Neural cell (in vitro differentiated cells): ENCODE measurements at regions not wholly inside any gene's neighbourhood (a gene's known extent, or its start where the extent isn't known, plus 50 kb on each side); places are given as distances from the start of the nearest gene placed in this dataset.

Source experiments
- H2AFZ ChIP-seq: fragments of 200-600, 300-800 bp; sonication (generic), shearing (Covaris generic); 2 replicates; pipeline ENCODE4 v1.6.0; 2014; ENCODE audit warnings: low read depth, mild to moderate bottlenecking, antibody characterized with exemption, low read length, moderate library complexity
- H3F3A ChIP-seq: fragments of 200-600 bp; shearing (Covaris generic); 2 replicates; pipeline ENCODE4 v1.6.1; 2016; ENCODE audit warnings: mild to moderate bottlenecking, moderate library complexity, mixed read lengths, antibody characterized with exemption, low read length; ENCODE audit not compliant: insufficient read depth, poor library complexity, severe bottlenecking
- H3K27ac ChIP-seq: fragments of 200-600, 300-800 bp; sonication (generic), shearing (Covaris generic); 2 replicates; pipeline ENCODE4 v1.5.1; 2014; ENCODE audit warnings: mild to moderate bottlenecking, low read length, moderate library complexity
- H3K27me3 ChIP-seq: fragments of 300-800, 200-600 bp; sonication (generic), shearing (Covaris generic); 2 replicates; pipeline ENCODE4 v1.6.0; 2014; ENCODE audit warnings: mild to moderate bottlenecking, low read depth, low read length, moderate library complexity; ENCODE audit not compliant: insufficient read depth
- H3K36me3 ChIP-seq: fragments of 300-800, 200-600 bp; sonication (generic), shearing (Covaris generic); 2 replicates; pipeline ENCODE4 v1.5.1; 2014; ENCODE audit warnings: mild to moderate bottlenecking, antibody characterized with exemption, low read length, moderate library complexity; ENCODE audit not compliant: insufficient read depth
- H3K4me2 ChIP-seq: fragments of 300-800, 200-600 bp; sonication (generic), shearing (Covaris generic); 2 replicates; pipeline ENCODE4 v1.6.0; 2014; ENCODE audit warnings: mild to moderate bottlenecking, low read length
- H3K4me3 ChIP-seq: fragments of 300-800, 200-600 bp; sonication (generic), shearing (Covaris generic); 2 replicates; pipeline ENCODE4 v1.5.1; 2014; ENCODE audit warnings: mild to moderate bottlenecking, low read length, moderate library complexity
- H3K79me2 ChIP-seq: fragments of 200-600 bp; shearing (Covaris generic); replicated peaks from 2 replicates; pipeline ENCODE4 v1.6.0; 2014; ENCODE audit warnings: mild to moderate bottlenecking, low read length, moderate library complexity; ENCODE audit not compliant: insufficient read depth
- H3K9ac ChIP-seq: fragments of 300-800, 200-600 bp; sonication (generic), shearing (Covaris generic); 2 replicates; pipeline ENCODE4 v1.6.1; 2016; ENCODE audit warnings: mild to moderate bottlenecking, low read length, mixed read lengths
- H3K9me2 ChIP-seq: fragments of 200-600 bp; shearing (Covaris generic); 2 replicates; pipeline ENCODE4 v1.6.1; 2016; ENCODE audit warnings: mild to moderate bottlenecking, low read length, mixed read lengths; ENCODE audit not compliant: insufficient read depth
- H3K9me3 ChIP-seq: fragments of 200-600, 300-800 bp; sonication (generic), shearing (Covaris generic); 2 replicates; pipeline ENCODE4 v1.6.1; 2016; ENCODE audit warnings: mild to moderate bottlenecking, mixed run types, low read length, moderate library complexity, mixed read lengths
- H4K20me1 ChIP-seq: fragments of 200-600 bp; shearing (Covaris generic); 2 replicates; pipeline ENCODE4 v1.6.1; 2016; ENCODE audit warnings: mild to moderate bottlenecking, mixed run types; ENCODE audit not compliant: insufficient read depth
- CTCF ChIP-seq: fragments of 450-650 bp; IDR thresholded peaks from 2 replicates; pipeline ENCODE4 v1.5.1; 2014; ENCODE audit warnings: antibody characterized with exemption, mild to moderate bottlenecking, moderate library complexity; ENCODE audit not compliant: poor library complexity, severe bottlenecking
- EP300 ChIP-seq: fragments of 450-650 bp; conservative IDR thresholded peaks from 2 replicates; pipeline ENCODE4 v1.6.1; 2014; ENCODE audit warnings: antibody characterized with exemption, mild to moderate bottlenecking, moderate library complexity; ENCODE audit not compliant: poor library complexity, severe bottlenecking
- EZH2 ChIP-seq: fragments of 200-600, 300-800 bp; shearing (Covaris generic), sonication (generic); IDR thresholded peaks from 2 replicates; pipeline ENCODE4 v1.6.1; 2014; ENCODE audit warnings: antibody characterized with exemption, low read length, borderline replicate concordance, mild to moderate bottlenecking; ENCODE audit not compliant: insufficient read depth, poor library complexity, severe bottlenecking
- MXI1 ChIP-seq: fragments of 450-650 bp; conservative IDR thresholded peaks from 2 replicates; pipeline ENCODE4 v1.6.1; 2014; ENCODE audit warnings: antibody characterized with exemption, mild to moderate bottlenecking; ENCODE audit not compliant: poor library complexity, severe bottlenecking
- POLR2AphosphoS5 ChIP-seq: IDR thresholded peaks from 2 replicates; pipeline ENCODE4 v1.6.1; 2012
- SMC3 ChIP-seq: fragments of 450-650 bp; conservative IDR thresholded peaks from 2 replicates; pipeline ENCODE4 v1.6.1; 2014; ENCODE audit warnings: antibody characterized with exemption, mild to moderate bottlenecking, moderate library complexity; ENCODE audit not compliant: poor library complexity
- TF ChIP-seq, protein P1 (sequence below): IDR thresholded peaks from 2 replicates; pipeline ENCODE4 v1.6.1; 2012; ENCODE audit warnings: borderline replicate concordance

DNA sequence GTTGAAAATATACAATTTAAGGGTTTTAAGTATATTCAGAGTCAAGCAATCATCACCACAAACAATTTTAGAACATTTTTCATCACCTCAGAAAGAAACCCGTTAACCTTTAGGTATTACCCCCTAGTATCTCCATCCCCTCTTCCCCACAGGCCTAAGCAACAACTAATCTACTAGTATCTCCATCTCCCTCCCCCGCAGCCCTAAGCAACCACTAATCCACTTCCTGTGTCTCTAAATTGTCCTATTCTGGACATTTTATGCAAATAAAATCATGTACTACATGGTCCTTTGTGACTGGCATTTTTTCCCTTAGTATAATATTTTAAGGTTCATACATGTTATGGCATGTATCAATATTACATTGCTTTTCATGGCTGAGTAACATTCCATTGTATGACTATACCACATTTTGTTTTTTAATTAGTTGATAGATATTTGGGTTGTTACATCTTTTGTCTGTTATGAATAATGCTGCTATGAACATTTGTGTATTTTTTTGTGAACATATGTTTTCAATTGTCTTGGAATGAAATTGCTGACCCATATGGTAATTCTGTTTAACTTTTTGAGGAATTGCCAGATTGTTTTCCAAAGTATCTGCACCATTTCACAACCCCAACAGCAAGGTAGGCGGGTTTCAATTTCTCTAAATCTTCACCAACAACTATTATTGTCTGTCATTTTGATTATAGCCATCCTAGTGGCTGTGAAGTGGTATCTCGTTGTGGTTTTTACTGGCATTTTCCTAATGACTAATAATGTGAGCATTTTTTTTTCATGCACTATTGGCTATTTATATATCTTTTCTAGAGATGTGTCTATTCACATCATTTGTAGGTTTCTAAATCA lies 215.6 kb upstream of the CD96 start:
- no peak overlapping the region for H3K27ac ChIP-seq
- no peaks in the 10 kb centered on the region for H3K27me3 ChIP-seq
- no peaks in the 10 kb centered on the region for H4K20me1 ChIP-seq
- H3K4me2 ChIP-seq, result no peak overlapping the region
- no peak overlapping the region for H3K4me3 ChIP-seq
- H3K79me2 ChIP-seq, result no peaks in the 10 kb centered on the region
- no peak for TF ChIP-seq MXI1
- TF ChIP-seq CTCF, result no peak
- no peak for TF ChIP-seq EZH2
- TF ChIP-seq EP300, result no peak
- no peak for TF ChIP-seq SMC3
- no peak overlapping the region for H2AFZ ChIP-seq
- H3K36me3 ChIP-seq, result no peaks in the 10 kb centered on the region
- H3K9me3 ChIP-seq, result no peaks in the 10 kb centered on the region
- H3F3A ChIP-seq, result no peaks in the 10 kb centered on the region
- H3K9me2 ChIP-seq, result no peaks in the 10 kb centered on the region
- H3K9ac ChIP-seq, result no peak overlapping the region

DNA sequence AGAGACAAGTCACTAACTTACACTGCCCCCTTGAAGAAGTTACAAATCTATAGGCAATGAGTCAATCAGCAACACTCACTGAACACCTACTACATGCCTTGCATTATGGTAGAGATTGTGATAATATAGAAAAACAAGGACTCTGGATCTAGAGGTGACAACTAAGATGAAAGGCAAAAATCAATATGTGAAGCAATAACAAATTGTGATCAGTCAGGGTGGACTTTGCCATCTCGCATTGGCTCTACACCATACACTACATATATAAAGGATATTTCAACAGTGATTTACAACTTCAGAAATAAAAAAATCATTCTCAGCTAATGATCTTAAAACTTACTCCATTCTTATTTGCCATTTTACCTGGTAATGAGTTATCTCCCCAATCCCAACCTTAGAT lies 210.7 kb upstream of the CD96 start:
- Histone ChIP-seq H3K27me3 (no peaks in the 10 kb centered on the region), H3K9me2 (no peaks in the 10 kb centered on the region), H3K9me3 (no peaks in the 10 kb centered on the region), H2AFZ (no peak overlapping the region), H3K36me3 (no peaks in the 10 kb centered on the region), H4K20me1 (no peaks in the 10 kb centered on the region), H3K4me2 (no peak overlapping the region), H3K27ac (no peak overlapping the region), H3K79me2 (no peaks in the 10 kb centered on the region), H3K9ac (no peak overlapping the region), H3F3A (no peaks in the 10 kb centered on the region), H3K4me3 (no peak overlapping the region)
- no peak for TF ChIP-seq SMC3
- TF ChIP-seq, protein P1, sequence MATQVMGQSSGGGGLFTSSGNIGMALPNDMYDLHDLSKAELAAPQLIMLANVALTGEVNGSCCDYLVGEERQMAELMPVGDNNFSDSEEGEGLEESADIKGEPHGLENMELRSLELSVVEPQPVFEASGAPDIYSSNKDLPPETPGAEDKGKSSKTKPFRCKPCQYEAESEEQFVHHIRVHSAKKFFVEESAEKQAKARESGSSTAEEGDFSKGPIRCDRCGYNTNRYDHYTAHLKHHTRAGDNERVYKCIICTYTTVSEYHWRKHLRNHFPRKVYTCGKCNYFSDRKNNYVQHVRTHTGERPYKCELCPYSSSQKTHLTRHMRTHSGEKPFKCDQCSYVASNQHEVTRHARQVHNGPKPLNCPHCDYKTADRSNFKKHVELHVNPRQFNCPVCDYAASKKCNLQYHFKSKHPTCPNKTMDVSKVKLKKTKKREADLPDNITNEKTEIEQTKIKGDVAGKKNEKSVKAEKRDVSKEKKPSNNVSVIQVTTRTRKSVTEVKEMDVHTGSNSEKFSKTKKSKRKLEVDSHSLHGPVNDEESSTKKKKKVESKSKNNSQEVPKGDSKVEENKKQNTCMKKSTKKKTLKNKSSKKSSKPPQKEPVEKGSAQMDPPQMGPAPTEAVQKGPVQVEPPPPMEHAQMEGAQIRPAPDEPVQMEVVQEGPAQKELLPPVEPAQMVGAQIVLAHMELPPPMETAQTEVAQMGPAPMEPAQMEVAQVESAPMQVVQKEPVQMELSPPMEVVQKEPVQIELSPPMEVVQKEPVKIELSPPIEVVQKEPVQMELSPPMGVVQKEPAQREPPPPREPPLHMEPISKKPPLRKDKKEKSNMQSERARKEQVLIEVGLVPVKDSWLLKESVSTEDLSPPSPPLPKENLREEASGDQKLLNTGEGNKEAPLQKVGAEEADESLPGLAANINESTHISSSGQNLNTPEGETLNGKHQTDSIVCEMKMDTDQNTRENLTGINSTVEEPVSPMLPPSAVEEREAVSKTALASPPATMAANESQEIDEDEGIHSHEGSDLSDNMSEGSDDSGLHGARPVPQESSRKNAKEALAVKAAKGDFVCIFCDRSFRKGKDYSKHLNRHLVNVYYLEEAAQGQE, result no peak
- no peak for TF ChIP-seq EP300
- no peak for TF ChIP-seq EZH2

DNA sequence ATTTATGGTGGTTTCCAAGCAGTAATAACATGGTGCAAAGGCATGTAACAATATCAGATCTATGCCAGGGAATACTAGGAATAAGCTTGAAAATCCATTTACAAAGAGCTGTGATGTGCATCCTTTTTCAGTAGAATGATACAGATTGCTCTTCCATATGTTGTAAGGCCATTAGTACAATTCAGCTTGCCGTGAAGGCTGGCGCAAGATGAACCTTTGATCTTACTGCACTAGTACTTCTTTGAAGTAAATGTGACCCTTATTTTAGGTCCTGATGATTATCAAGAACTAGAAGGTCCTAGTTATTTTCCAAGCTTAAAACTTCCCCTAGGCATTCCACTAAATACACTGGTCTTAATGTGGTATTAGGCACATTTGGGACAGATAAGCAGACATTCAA lies 210.1 kb upstream of the CD96 start:
- Histone ChIP-seq H3K9ac (no peak overlapping the region), H3K9me2 (no peaks in the 10 kb centered on the region), H2AFZ (no peak overlapping the region), H3K27ac (no peak overlapping the region), H3K36me3 (no peaks in the 10 kb centered on the region), H3K4me3 (no peak overlapping the region), H3K27me3 (no peaks in the 10 kb centered on the region), H3K79me2 (no peaks in the 10 kb centered on the region), H3F3A (no peaks in the 10 kb centered on the region), H3K9me3 (no peaks in the 10 kb centered on the region), H4K20me1 (no peaks in the 10 kb centered on the region), H3K4me2 (no peak overlapping the region)
- TF ChIP-seq CTCF (no peak), POLR2AphosphoS5 (no peak), EZH2 (no peak), SMC3 (no peak), EP300 (no peak)
